NT2/D1 (cell line): ENCODE measurements at regions not wholly inside any gene's neighbourhood (a gene's known extent, or its start where the extent isn't known, plus 50 kb on each side); places are given as distances from the start of the nearest gene placed in this dataset.

ENCODE experiments used
- YY1 ChIP-seq: IDR thresholded peaks from 2 replicates; pipeline ENCODE4 v1.6.1; 2011; ENCODE audit not compliant: insufficient read length, insufficient read depth
- ZNF274 ChIP-seq: IDR thresholded peaks from 2 replicates; pipeline ENCODE4 v1.6.1; 2011; ENCODE audit warnings: mild to moderate bottlenecking, low read depth, low read length

DNA sequence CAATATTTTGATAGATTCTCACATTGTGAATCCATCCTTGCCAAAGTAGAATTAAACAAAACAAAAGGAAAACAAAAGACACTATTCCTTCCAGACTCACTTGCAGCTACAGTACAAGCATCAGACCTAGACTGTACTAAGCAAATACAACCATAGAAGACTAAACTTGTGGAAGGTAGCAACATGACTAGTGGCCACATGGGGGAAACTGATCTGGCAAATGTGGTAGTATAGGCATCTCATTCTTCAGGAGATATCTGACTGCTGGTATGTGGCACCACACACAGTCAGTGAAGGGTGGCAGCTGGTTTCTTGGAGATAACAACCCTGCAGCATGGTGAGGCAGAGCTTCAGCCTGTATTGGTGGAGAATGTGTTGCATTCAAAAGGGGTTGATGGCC is 81.0 kb upstream of the ACVR2A start:
- no peak for TF ChIP-seq ZNF274
- no peak for TF ChIP-seq YY1
